ENCODE measurements at regions not wholly inside any gene's neighbourhood (a gene's known extent, or its start where the extent isn't known, plus 50 kb on each side); places are given as distances from the start of the nearest gene placed in this dataset.

DNA sequence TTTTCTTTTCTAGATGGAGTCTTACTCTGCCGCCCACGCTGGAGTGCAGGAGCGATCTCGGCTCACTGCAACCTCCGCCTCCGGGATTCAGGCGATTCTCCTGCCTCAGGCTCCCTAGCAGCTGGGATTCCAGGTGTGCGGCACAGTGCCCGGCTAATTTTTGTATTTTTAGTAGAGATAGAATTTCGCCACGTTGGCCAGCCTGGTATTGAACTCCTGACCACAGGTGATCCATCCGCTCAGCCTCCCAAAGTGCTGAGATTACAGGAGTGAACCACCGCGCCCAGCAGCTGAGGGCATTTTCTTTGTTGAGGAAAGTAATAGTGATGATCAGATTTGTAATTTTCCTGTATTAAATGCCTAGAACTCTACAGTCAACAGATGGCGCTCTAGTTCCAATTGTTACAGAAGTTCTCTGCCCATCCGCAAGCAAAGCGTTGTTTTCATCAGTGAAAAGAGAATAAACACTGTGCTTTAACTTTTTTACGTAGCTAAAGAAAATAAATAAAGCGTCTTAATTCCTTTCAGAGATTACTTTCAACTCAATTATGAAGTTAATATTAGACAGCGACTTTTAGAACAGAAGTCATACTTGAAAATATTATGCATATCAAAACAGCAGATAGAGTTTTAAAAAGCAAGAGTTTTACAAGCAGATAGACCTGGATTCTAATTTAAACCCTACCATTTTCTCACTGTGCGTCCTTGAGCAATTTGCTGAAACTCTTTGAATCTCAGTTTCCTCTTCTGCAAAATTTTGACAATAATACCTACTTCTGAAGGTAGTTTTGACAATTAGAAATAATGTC lies 335.1 kb downstream of the DUSP6 start:
- TF ChIP-seq, protein P1, sequence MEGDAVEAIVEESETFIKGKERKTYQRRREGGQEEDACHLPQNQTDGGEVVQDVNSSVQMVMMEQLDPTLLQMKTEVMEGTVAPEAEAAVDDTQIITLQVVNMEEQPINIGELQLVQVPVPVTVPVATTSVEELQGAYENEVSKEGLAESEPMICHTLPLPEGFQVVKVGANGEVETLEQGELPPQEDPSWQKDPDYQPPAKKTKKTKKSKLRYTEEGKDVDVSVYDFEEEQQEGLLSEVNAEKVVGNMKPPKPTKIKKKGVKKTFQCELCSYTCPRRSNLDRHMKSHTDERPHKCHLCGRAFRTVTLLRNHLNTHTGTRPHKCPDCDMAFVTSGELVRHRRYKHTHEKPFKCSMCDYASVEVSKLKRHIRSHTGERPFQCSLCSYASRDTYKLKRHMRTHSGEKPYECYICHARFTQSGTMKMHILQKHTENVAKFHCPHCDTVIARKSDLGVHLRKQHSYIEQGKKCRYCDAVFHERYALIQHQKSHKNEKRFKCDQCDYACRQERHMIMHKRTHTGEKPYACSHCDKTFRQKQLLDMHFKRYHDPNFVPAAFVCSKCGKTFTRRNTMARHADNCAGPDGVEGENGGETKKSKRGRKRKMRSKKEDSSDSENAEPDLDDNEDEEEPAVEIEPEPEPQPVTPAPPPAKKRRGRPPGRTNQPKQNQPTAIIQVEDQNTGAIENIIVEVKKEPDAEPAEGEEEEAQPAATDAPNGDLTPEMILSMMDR (IDR thresholded peaks at IDR 0.05): peak; percentile 70 to 75 (median 74)
- no peak for TF ChIP-seq POLR2A (IDR thresholded peaks at IDR 0.05)
